Gastroesophageal sphincter (tissue), 3 donors: ENCODE measurements at regions not wholly inside any gene's neighbourhood (a gene's known extent, or its start where the extent isn't known, plus 50 kb on each side); places are given as distances from the start of the nearest gene placed in this dataset.

ENCODE experiments used
- CTCF ChIP-seq, 4 experiments: fragments of 200-600 bp in 2 of 4; fragments of 450-650 bp in 2 of 4; sonication (generic) in 1 of 4; IDR thresholded peaks; one replicate each; pipeline ENCODE4 v1.5.1; 2017 to 2019; ENCODE audit warnings: antibody characterized with exemption in 4 of 4, mild to moderate bottlenecking in 2 of 4, moderate library complexity in 2 of 4
- POLR2A ChIP-seq, 2 donors: fragments of 450-650 bp; IDR thresholded peaks; one replicate each; pipeline ENCODE4 v1.6.1; 2017; ENCODE audit warnings: antibody characterized with exemption in 2 of 2, mild to moderate bottlenecking in 2 of 2, moderate library complexity in 1 of 2
- POLR2AphosphoS5 ChIP-seq: sonication (generic); formaldehyde crosslinking; IDR thresholded peaks from one replicate; pipeline ENCODE4 v1.6.1; 2017; ENCODE audit warnings: antibody characterized with exemption

- TF ChIP-seq CTCF (IDR thresholded peaks at IDR 0.05) = no peak
- TF ChIP-seq POLR2AphosphoS5 = no peak
- no peak for TF ChIP-seq POLR2A (IDR thresholded peaks at IDR 0.05)
Observed at GRCh38 chr4:120329386-120329785, 262.7 kb upstream of the MAD2L1 start.
